ENCODE measurements at regions not wholly inside any gene's neighbourhood (a gene's known extent, or its start where the extent isn't known, plus 50 kb on each side); places are given as distances from the start of the nearest gene placed in this dataset.

GRCh38 chr18:45328811-45329210 is 286.5 kb upstream of the SLC14A2 start:
- Histone ChIP-seq H3F3A (replicated peaks; ENCODE audit: insufficient read depth) (no peaks in the 10 kb centered on the region), H3K79me2 (ENCODE audit: insufficient read depth) (no peaks in the 10 kb centered on the region), H3K9me2 (no peaks in the 10 kb centered on the region), H3K9me3 (no peaks in the 10 kb centered on the region), H3K4me2 (no peak overlapping the region), H2AFZ (ENCODE audit: low read depth) (no peak overlapping the region), H3K9ac (no peak overlapping the region), H3K27ac (ENCODE audit: low read depth in 2 of 2, low read length in 1 of 2) (no peak overlapping the region; a peak in 1 of 4 replicates), H3K27me3 (ENCODE audit: insufficient read depth) (no peaks in the 10 kb centered on the region), H4K20me1 (ENCODE audit: insufficient read depth) (no peaks in the 10 kb centered on the region), H3K36me3 (replicated peaks in 1 of 2; ENCODE audit: control insufficient read depth in 1 of 2, insufficient read depth in 2 of 2, low read length in 1 of 2) (no peaks in the 10 kb centered on the region), H3K4me1 (ENCODE audit: control insufficient read depth in 1 of 2, insufficient read depth in 2 of 2, low read depth in 1 of 2, low read length in 1 of 2) (no peaks in the 10 kb centered on the region), H3K4me3 (ENCODE audit: low read depth in 2 of 2, low read length in 1 of 2) (no peak overlapping the region)
- no peak for TF ChIP-seq MEF2A (IDR thresholded peaks at IDR 0.05; ENCODE audit: borderline replicate concordance, low read depth)
- no peak for TF ChIP-seq SIN3A (IDR thresholded peaks at IDR 0.05; ENCODE audit: borderline replicate concordance, low read depth, low read length)
- TF ChIP-seq CTCF (IDR thresholded peaks at IDR 0.05), result no peak
- TF ChIP-seq ZBTB33 (IDR thresholded peaks at IDR 0.05; ENCODE audit: borderline replicate concordance, low read depth), result no peak
- no peak for TF ChIP-seq USF2 (IDR thresholded peaks at IDR 0.05; ENCODE audit: borderline replicate concordance, low read depth, low read length)
- TF ChIP-seq MXI1 (IDR thresholded peaks at IDR 0.05; ENCODE audit: low read depth, low read length), result no peak
- 55% methylated on average over 6 of the region's 6 CpGs for WGBS (ENCODE audit: low lambda C conversion rate)
- no peak for DNase-seq
- ChIA-PET POLR2A (no interaction called here), CTCF (no interaction called here)

- H3K4me2 ChIP-seq, result no peak overlapping the region
- no peak overlapping the region; a peak in 1 of 4 replicates for H3K27ac ChIP-seq (ENCODE audit: low read depth in 2 of 2, low read length in 1 of 2)
Observed at GRCh38 chr18:45329316-45329715, 286.0 kb upstream of the SLC14A2 start.

More at GRCh38 chr18:45329316-45329715, 286.0 kb upstream of the SLC14A2 start:
- Histone ChIP-seq H3K9ac (no peak overlapping the region), H3K9me2 (no peaks in the 10 kb centered on the region), H3F3A (replicated peaks; ENCODE audit: insufficient read depth) (no peaks in the 10 kb centered on the region), H3K79me2 (ENCODE audit: insufficient read depth) (no peaks in the 10 kb centered on the region), H3K36me3 (replicated peaks in 1 of 2; ENCODE audit: control insufficient read depth in 1 of 2, insufficient read depth in 2 of 2, low read length in 1 of 2) (no peaks in the 10 kb centered on the region), H3K9me3 (no peaks in the 10 kb centered on the region), H3K27me3 (ENCODE audit: insufficient read depth) (no peaks in the 10 kb centered on the region), H3K4me3 (ENCODE audit: low read depth in 2 of 2, low read length in 1 of 2) (no peak overlapping the region), H3K4me1 (ENCODE audit: control insufficient read depth in 1 of 2, insufficient read depth in 2 of 2, low read depth in 1 of 2, low read length in 1 of 2) (no peaks in the 10 kb centered on the region), H2AFZ (ENCODE audit: low read depth) (no peak overlapping the region), H4K20me1 (ENCODE audit: insufficient read depth) (no peaks in the 10 kb centered on the region)
- POLR2A ChIA-PET, result no interaction called here
- no peak for DNase-seq
- CTCF ChIA-PET, result no interaction called here
- no peak for TF ChIP-seq REST (IDR thresholded peaks at IDR 0.05; ENCODE audit: low read depth, low read length)
- no peak for TF ChIP-seq TCF12 (IDR thresholded peaks at IDR 0.05)

Measured in SK-N-SH (cell line).